CD4-positive, alpha-beta T cell treated with Interleukin-4 for 4 hours (primary cell): ENCODE measurements at regions not wholly inside any gene's neighbourhood (a gene's known extent, or its start where the extent isn't known, plus 50 kb on each side); places are given as distances from the start of the nearest gene placed in this dataset.

ENCODE experiments used
- DNase-seq: peaks from one replicate; pipeline ENCODE4 v3.0.0-alpha.2; 2020

- DNase-seq, result no peak
These were observed 303.1 kb upstream of the RUNX1 start for GRCh38 chr21:35352066-35352770.

GRCh38 chr21:35351434-35351833 lies 302.3 kb upstream of the RUNX1 start:
- DNase-seq, result no peak

- no peak for DNase-seq
These were observed 301.9 kb upstream of the RUNX1 start for GRCh38 chr21:35350965-35351364.

- DNase-seq, result no peak
These were observed 300.4 kb upstream of the RUNX1 start for GRCh38 chr21:35349376-35350080.

- DNase-seq, result no peak
These were observed 299.6 kb upstream of the RUNX1 start for GRCh38 chr21:35348686-35349085.

GRCh38 chr21:35346697-35347096 lies 297.6 kb upstream of the RUNX1 start:
- DNase-seq, result no peak

GRCh38 chr21:35345954-35346353 lies 296.9 kb upstream of the RUNX1 start:
- DNase-seq, result no peak

GRCh38 chr21:35344582-35344981 lies 295.5 kb upstream of the RUNX1 start:
- no peak for DNase-seq

- DNase-seq, result no peak
These were observed 294.1 kb upstream of the RUNX1 start for GRCh38 chr21:35343046-35343819.

GRCh38 chr21:35342440-35342839 lies 293.3 kb upstream of the RUNX1 start:
- DNase-seq, result no peak

GRCh38 chr21:35340273-35340672 lies 291.2 kb upstream of the RUNX1 start:
- DNase-seq, result no peak

- DNase-seq, result no peak
These were observed 290.0 kb upstream of the RUNX1 start for GRCh38 chr21:35338881-35339632.

- DNase-seq, result no peak
These were observed 289.2 kb upstream of the RUNX1 start for GRCh38 chr21:35338281-35338680.

GRCh38 chr21:35337573-35337972 lies 288.5 kb upstream of the RUNX1 start:
- no peak for DNase-seq

- no peak for DNase-seq
These were observed 287.4 kb upstream of the RUNX1 start for GRCh38 chr21:35336534-35336933.

- DNase-seq, result no peak
These were observed 286.9 kb upstream of the RUNX1 start for GRCh38 chr21:35335951-35336446.

- no peak for DNase-seq
These were observed 284.9 kb upstream of the RUNX1 start for GRCh38 chr21:35333831-35334618.

GRCh38 chr21:35332841-35333426 lies 283.8 kb upstream of the RUNX1 start:
- DNase-seq, result no peak

- DNase-seq, result no peak
These were observed 281.0 kb upstream of the RUNX1 start for GRCh38 chr21:35329940-35330660.

GRCh38 chr21:35328856-35329455 lies 279.9 kb upstream of the RUNX1 start:
- DNase-seq, result no peak

GRCh38 chr21:35326677-35327076 lies 277.6 kb upstream of the RUNX1 start:
- no peak for DNase-seq
